Psoas muscle (tissue), 7 donors: ENCODE measurements at regions not wholly inside any gene's neighbourhood (a gene's known extent, or its start where the extent isn't known, plus 50 kb on each side); places are given as distances from the start of the nearest gene placed in this dataset.

Experiments used
- ATAC-seq, 4 donors: fragments of 200-7000 bp; cut with Tn5 transposase; one replicate each; pipeline ENCODE4 v1.9.1; 2020; ENCODE audit warnings: moderate library complexity in 3 of 4, mild to moderate bottlenecking in 2 of 4
- DNase-seq, 2 donors: peaks; one replicate each; pipeline ENCODE4 v3.0.0-alpha.2; 2020
- H3K27ac ChIP-seq: fragments of 200-600 bp; one replicate; pipeline ENCODE4 v1.8.0; 2022
- H3K27me3 ChIP-seq, 3 donors: fragments of 200-600 bp in 1 of 3; one replicate each; pipeline versions ENCODE4 v1.6.1 to v1.8.0; 2013 to 2022; ENCODE audit warnings: low read length in 2 of 3, mild to moderate bottlenecking in 2 of 3, moderate library complexity in 1 of 3; ENCODE audit not compliant: insufficient read depth in 3 of 3
- H3K36me3 ChIP-seq, 2 donors: fragments of 200-600 bp in 1 of 2; one replicate each; pipeline versions ENCODE4 v1.6.1 to v1.8.0; 2013 to 2022; ENCODE audit warnings: low read depth in 1 of 2, mild to moderate bottlenecking in 1 of 2, moderate library complexity in 1 of 2; ENCODE audit not compliant: insufficient read depth in 1 of 2
- H3K4me1 ChIP-seq: fragments of 200-600 bp; one replicate; pipeline ENCODE4 v1.8.0; 2022
- H3K4me3 ChIP-seq: fragments of 200-600 bp; one replicate; pipeline ENCODE4 v1.8.0; 2022; ENCODE audit warnings: mild to moderate bottlenecking
- H3K9me3 ChIP-seq: fragments of 200-600 bp; one replicate; pipeline ENCODE4 v1.8.0; 2022
- CTCF ChIP-seq: fragments of 200-600 bp; IDR thresholded peaks from one replicate; pipeline ENCODE4 v1.8.0; 2022; ENCODE audit warnings: antibody characterized with exemption
- WGBS, 3 donors: extraction: QIAGEN DNeasy Blood & Tissue Kit; methylation state at CpG; one replicate each; pipeline versions ENCODE4 v1.1.6 to v1.1.7; 2013; 5-methylcytosine and 5-hydroxymethylcytosine counted together
- intact Hi-C, 2 donors: fragments of 100-400 bp; cut with DNase I; formaldehyde crosslinking; loops; one replicate each; pipeline versions ENCODE4 v1.11.0 to v1.14.2; 2022
- donor health status: healthy with polysubstance abuse.
- donor health status: DM: no; HTN: no; CAD: no; lungs with moderate emphysema.
- donor health status: Bipolar disorder and iron deficiency.
- donor health status: healthy.
- donor health status: DM: yes; HTN: yes; CAD: no.
- donor health status: DM: no; HTN: no; CAD: no.
- donor health status: DM: yes; HTN: yes; CAD: no.

- intact Hi-C loops: no loop called here
Observed at GRCh38 chr9:31774571-31774970, 609.9 kb upstream of the ACO1 start.

GRCh38 chr9:31776471-31776870, 608.0 kb upstream of the ACO1 start:
- 18 to 28% (median 23%) methylated on average over 3 of the region's 3 CpGs for WGBS, 3 donors
- H3K4me1 ChIP-seq: no peaks in the 10 kb centered on the region
- no peak for DNase-seq
- H3K27me3 ChIP-seq: no peaks in the 10 kb centered on the region
- H3K4me3 ChIP-seq: no peak overlapping the region
- no peak overlapping the region for H3K27ac ChIP-seq
- no peak for TF ChIP-seq CTCF
- peaks cover 13% of the 10 kb centered on the region for H3K9me3 ChIP-seq
- intact Hi-C loops: no loop called here
- no peaks in the 10 kb centered on the region for H3K36me3 ChIP-seq
- no peak for ATAC-seq

More at GRCh38 chr9:31774571-31774970, 609.9 kb upstream of the ACO1 start:
- Histone ChIP-seq H3K36me3 (no peaks in the 10 kb centered on the region), H3K4me3 (no peak overlapping the region), H3K27ac (no peak overlapping the region), H3K27me3 (no peaks in the 10 kb centered on the region), H3K9me3 (peaks cover 5% of the 10 kb centered on the region), H3K4me1 (no peaks in the 10 kb centered on the region)
- ATAC-seq (no peak), DNase-seq (no peak)
- WGBS, 3 donors: 26 to 34% (median 30%) methylated on average over 2 of the region's 2 CpGs
- TF ChIP-seq CTCF: no peak

- Histone ChIP-seq H3K4me1 (no peaks in the 10 kb centered on the region), H3K9me3 (peaks cover 22% of the 10 kb centered on the region), H3K4me3 (no peak overlapping the region), H3K27ac (no peak overlapping the region), H3K36me3 (no peaks in the 10 kb centered on the region), H3K27me3 (no peaks in the 10 kb centered on the region)
- 66 to 76% (median 69%) methylated on average over 2 of the region's 2 CpGs for WGBS, 3 donors
- ATAC-seq (no peak), DNase-seq (no peak)
- TF ChIP-seq CTCF: no peak
- intact Hi-C loops: no loop called here
Observed at GRCh38 chr9:31783491-31783890, 601.0 kb upstream of the ACO1 start.

GRCh38 chr9:31790720-31791119, 593.7 kb upstream of the ACO1 start:
- H3K4me1 ChIP-seq: no peaks in the 10 kb centered on the region
- ATAC-seq: no peak
- no peak overlapping the region for H3K27ac ChIP-seq
- WGBS, 3 donors: 89 to 92% (median 91%) methylated on average over 8 of the region's 8 CpGs
- H3K27me3 ChIP-seq: no peaks in the 10 kb centered on the region
- no peak overlapping the region for H3K4me3 ChIP-seq
- H3K9me3 ChIP-seq: peaks cover 5% of the 10 kb centered on the region
- no peak for TF ChIP-seq CTCF
- no peak for DNase-seq
- intact Hi-C loops: no loop called here
- no peaks in the 10 kb centered on the region for H3K36me3 ChIP-seq

GRCh38 chr9:31799953-31800609, 584.4 kb upstream of the ACO1 start:
- intact Hi-C loops: loop anchor here in 1 of 2 donors (10.0 kb wide), 1 partner anchor 685 kb away; no protein-coding TSS in a partner anchor

More at GRCh38 chr9:31799953-31800609, 584.4 kb upstream of the ACO1 start:
- ATAC-seq: no peak
- Histone ChIP-seq H3K9me3 (no peaks in the 10 kb centered on the region), H3K36me3 (no peaks in the 10 kb centered on the region), H3K4me3 (no peak overlapping the region), H3K27ac (no peak overlapping the region), H3K4me1 (no peaks in the 10 kb centered on the region), H3K27me3 (no peaks in the 10 kb centered on the region)
- no peak for DNase-seq
- WGBS, 3 donors: 25 to 37% (median 33%) methylated on average over 2 of the region's 2 CpGs
- TF ChIP-seq CTCF: peak; percentile 41
